ENCODE measurements at regions not wholly inside any gene's neighbourhood (a gene's known extent, or its start where the extent isn't known, plus 50 kb on each side); places are given as distances from the start of the nearest gene placed in this dataset.

DNA sequence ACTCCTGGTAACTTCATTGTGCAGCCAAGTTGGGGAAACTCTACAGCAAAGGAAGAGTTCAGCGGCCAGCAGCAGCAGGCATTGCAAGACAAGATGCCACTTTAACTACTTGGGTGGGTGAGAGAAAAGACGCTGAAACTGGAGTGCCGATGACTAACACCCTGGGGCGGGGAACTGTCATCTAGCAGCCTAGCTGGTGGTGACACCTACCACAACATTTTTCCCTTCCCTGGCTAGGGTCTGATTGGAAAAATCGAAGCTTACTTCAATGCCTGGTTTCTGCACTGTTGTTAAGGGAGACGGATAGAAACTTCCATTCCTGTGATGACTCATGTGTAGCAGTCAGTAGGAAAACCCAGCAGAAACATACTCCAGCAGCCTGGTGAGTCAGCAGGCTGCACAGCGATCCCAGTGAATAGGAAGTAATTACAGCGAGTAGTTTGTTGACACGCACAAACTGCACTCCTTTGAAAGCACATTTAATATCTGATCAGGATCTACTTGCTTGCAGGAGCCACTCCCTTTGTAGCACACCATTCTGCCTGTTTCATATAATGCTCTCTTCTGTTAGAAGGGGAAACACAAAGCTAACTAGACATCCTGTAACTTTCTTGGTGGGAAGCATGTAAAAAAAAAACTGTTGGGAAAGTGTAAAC, 62.1 kb upstream of the MAPRE2 start:
- DNase-seq (ENCODE audit: low read depth in 1 of 2, low spot score in 1 of 2) = peak; percentile 74 to 87
- ChIA-PET CTCF (interaction anchor here (1.0 kb wide), 1 partner anchor 14 kb away, joined by 3 read pairs; no protein-coding TSS in a partner anchor), POLR2A (interaction anchor here (0.6 to 1.4 kb wide), 3 partner anchors 62 to 1184 kb away, joined by 3 to 4 read pairs (median 3); partner anchors contain the start of gene MAPRE2)
- Histone ChIP-seq H3K4me2 (peak overlapping the region; percentile 90), H3K4me1 (peaks cover 12% of the 10 kb centered on the region), H3K4me3 (peak overlapping the region; percentile 57), H3K27ac (peak overlapping the region; percentile 45 to 83; a peak in 5 of 6 replicates), H3K9me3 (no peaks in the 10 kb centered on the region)
- 1% methylated on average over 7 of the region's 9 CpGs for WGBS (ENCODE audit: missing lambda C conversion rate)
- peak; percentile 89 to 92 for ATAC-seq
- TF ChIP-seq NPAS2 (CRISPR knock-in tag; IDR thresholded peaks at IDR 0.05; ENCODE audit: borderline replicate concordance) (no peak), JUN (IDR thresholded peaks at IDR 0.05) (peak in 1 of 2 experiments; percentile 27; a peak in 1 of 5 replicates), FOSL2 (IDR thresholded peaks at IDR 0.05) (peak; percentile 85), FOSL2 (CRISPR knock-in tag; IDR thresholded peaks at IDR 0.05) (peak; percentile 98), MAZ (IDR thresholded peaks at IDR 0.05; ENCODE audit: borderline replicate concordance, low read depth, low read length) (no peak), NR3C1 (IDR thresholded peaks at IDR 0.05) (no peak), TP53 (CRISPR knock-in tag; IDR thresholded peaks at IDR 0.05) (no peak), ESRRA (IDR thresholded peaks at IDR 0.05; ENCODE audit: borderline replicate concordance, low read length) (no peak), RFX5 (IDR thresholded peaks at IDR 0.05) (peak; percentile 77), CEBPB (IDR thresholded peaks at IDR 0.05) (no peak), CHD2 (IDR thresholded peaks at IDR 0.05; ENCODE audit: low read length, partially characterized antibody) (no peak), SMC3 (IDR thresholded peaks at IDR 0.05) (no peak), ZSCAN20 (CRISPR knock-in tag; IDR thresholded peaks at IDR 0.05) (no peak), GATA3 (IDR thresholded peaks at IDR 0.05; ENCODE audit: borderline replicate concordance) (peak; percentile 53; the same call in 1 of the 2 replicates), MAFK (IDR thresholded peaks at IDR 0.05; ENCODE audit: partially characterized antibody) (peak; percentile 70), JUNB (IDR thresholded peaks at IDR 0.05) (peak; percentile 65), MYC (IDR thresholded peaks at IDR 0.05; ENCODE audit: borderline replicate concordance, low read length) (no peak)
- TF ChIP-seq, protein P1, sequence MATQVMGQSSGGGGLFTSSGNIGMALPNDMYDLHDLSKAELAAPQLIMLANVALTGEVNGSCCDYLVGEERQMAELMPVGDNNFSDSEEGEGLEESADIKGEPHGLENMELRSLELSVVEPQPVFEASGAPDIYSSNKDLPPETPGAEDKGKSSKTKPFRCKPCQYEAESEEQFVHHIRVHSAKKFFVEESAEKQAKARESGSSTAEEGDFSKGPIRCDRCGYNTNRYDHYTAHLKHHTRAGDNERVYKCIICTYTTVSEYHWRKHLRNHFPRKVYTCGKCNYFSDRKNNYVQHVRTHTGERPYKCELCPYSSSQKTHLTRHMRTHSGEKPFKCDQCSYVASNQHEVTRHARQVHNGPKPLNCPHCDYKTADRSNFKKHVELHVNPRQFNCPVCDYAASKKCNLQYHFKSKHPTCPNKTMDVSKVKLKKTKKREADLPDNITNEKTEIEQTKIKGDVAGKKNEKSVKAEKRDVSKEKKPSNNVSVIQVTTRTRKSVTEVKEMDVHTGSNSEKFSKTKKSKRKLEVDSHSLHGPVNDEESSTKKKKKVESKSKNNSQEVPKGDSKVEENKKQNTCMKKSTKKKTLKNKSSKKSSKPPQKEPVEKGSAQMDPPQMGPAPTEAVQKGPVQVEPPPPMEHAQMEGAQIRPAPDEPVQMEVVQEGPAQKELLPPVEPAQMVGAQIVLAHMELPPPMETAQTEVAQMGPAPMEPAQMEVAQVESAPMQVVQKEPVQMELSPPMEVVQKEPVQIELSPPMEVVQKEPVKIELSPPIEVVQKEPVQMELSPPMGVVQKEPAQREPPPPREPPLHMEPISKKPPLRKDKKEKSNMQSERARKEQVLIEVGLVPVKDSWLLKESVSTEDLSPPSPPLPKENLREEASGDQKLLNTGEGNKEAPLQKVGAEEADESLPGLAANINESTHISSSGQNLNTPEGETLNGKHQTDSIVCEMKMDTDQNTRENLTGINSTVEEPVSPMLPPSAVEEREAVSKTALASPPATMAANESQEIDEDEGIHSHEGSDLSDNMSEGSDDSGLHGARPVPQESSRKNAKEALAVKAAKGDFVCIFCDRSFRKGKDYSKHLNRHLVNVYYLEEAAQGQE (IDR thresholded peaks at IDR 0.05) = no peak
- TF ChIP-seq, protein P2, sequence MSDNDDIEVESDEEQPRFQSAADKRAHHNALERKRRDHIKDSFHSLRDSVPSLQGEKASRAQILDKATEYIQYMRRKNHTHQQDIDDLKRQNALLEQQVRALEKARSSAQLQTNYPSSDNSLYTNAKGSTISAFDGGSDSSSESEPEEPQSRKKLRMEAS (IDR thresholded peaks at IDR 0.05) = peak; percentile 40; the same call in 1 of the 2 replicates
- TF ChIP-seq, protein P3, sequence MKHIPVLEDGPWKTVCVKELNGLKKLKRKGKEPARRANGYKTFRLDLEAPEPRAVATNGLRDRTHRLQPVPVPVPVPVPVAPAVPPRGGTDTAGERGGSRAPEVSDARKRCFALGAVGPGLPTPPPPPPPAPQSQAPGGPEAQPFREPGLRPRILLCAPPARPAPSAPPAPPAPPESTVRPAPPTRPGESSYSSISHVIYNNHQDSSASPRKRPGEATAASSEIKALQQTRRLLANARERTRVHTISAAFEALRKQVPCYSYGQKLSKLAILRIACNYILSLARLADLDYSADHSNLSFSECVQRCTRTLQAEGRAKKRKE (CRISPR knock-in tag; IDR thresholded peaks at IDR 0.05; ENCODE audit: low read depth) = no peak
- TF ChIP-seq, protein P4, sequence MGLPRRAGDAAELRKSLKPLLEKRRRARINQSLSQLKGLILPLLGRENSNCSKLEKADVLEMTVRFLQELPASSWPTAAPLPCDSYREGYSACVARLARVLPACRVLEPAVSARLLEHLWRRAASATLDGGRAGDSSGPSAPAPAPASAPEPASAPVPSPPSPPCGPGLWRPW (IDR thresholded peaks at IDR 0.05) = no peak
- FAIRE-seq = peak; percentile 73

DNA sequence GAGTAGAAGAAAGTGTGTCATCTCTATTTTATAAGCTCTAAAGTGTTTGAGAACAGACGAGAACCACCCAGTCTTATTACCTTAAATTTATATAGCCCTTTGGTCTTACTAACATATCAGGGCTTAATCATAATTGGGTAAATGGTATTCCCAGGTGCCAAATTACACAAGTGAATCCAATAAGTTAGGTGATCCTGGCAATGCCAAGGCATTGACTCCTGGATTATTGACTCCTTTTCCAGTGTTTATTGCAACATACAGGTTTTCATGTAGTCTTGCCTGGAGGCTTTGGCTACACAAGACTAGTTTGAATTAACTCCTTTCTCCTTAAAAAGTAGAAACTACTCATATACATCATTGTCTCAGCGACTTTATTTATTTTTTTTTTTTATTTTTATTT, 59.7 kb upstream of the MAPRE2 start:
- DNase-seq (ENCODE audit: low read depth in 1 of 2, low spot score in 1 of 2) (no peak), ATAC-seq (no peak), FAIRE-seq (no peak)
- WGBS (ENCODE audit: missing lambda C conversion rate) = 82% methylated on average over 2 of the region's 2 CpGs
- H3K27ac ChIP-seq = no peak overlapping the region
- TF ChIP-seq RAD21 (conservative IDR thresholded peaks at IDR 0.05 in 1 of 2, IDR thresholded peaks at IDR 0.05 in 1 of 2) (no peak), HDAC2 (IDR thresholded peaks at IDR 0.05) (no peak), BHLHE40 (IDR thresholded peaks at IDR 0.05; ENCODE audit: low read depth, low read length) (no peak), CHD2 (IDR thresholded peaks at IDR 0.05; ENCODE audit: low read length, partially characterized antibody) (no peak), GATA3 (IDR thresholded peaks at IDR 0.05; ENCODE audit: borderline replicate concordance) (no peak), POLR2A (IDR thresholded peaks at IDR 0.05; ENCODE audit: low read length) (no peak), SREBF2 (IDR thresholded peaks at IDR 0.05) (no peak)
- TF ChIP-seq, protein P5, sequence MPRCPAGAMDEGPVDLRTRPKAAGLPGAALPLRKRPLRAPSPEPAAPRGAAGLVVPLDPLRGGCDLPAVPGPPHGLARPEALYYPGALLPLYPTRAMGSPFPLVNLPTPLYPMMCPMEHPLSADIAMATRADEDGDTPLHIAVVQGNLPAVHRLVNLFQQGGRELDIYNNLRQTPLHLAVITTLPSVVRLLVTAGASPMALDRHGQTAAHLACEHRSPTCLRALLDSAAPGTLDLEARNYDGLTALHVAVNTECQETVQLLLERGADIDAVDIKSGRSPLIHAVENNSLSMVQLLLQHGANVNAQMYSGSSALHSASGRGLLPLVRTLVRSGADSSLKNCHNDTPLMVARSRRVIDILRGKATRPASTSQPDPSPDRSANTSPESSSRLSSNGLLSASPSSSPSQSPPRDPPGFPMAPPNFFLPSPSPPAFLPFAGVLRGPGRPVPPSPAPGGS (IDR thresholded peaks at IDR 0.05) = no peak
- no peak overlapping the region for H3K4me2 ChIP-seq
- ChIA-PET CTCF (interaction anchor here (0.6 kb wide), 1 partner anchor 115 kb away, joined by 3 read pairs; no protein-coding TSS in a partner anchor), POLR2A (no interaction called here)
- no peak overlapping the region for H3K4me3 ChIP-seq
- no peaks in the 10 kb centered on the region for H3K9me3 ChIP-seq
- peaks cover 12% of the 10 kb centered on the region for H3K4me1 ChIP-seq

Measured in A549 (cell line).